Left ventricle myocardium inferior (tissue), 1 donor: ENCODE measurements at regions not wholly inside any gene's neighbourhood (a gene's known extent, or its start where the extent isn't known, plus 50 kb on each side); places are given as distances from the start of the nearest gene placed in this dataset.

Source experiments
- DNase-seq: peaks from one replicate; pipeline ENCODE4 v3.0.0-alpha.2; 2020
- H3K27ac ChIP-seq: fragments of 200-600 bp; replicated peaks from 2 replicates; pipeline ENCODE4 v1.8.0; 2021
- H3K27me3 ChIP-seq: fragments of 200-600 bp; 2 replicates; pipeline ENCODE4 v1.8.0; 2021; ENCODE audit warnings: low read depth
- H3K36me3 ChIP-seq: fragments of 200-600 bp; 2 replicates; pipeline ENCODE4 v1.8.0; 2021
- H3K4me1 ChIP-seq: fragments of 200-600 bp; 2 replicates; pipeline ENCODE4 v1.8.0; 2021
- H3K4me3 ChIP-seq: fragments of 200-600 bp; 2 replicates; pipeline ENCODE4 v1.8.0; 2021; ENCODE audit warnings: mild to moderate bottlenecking, moderate library complexity
- H3K9me3 ChIP-seq: fragments of 200-600 bp; replicated peaks from 2 replicates; pipeline ENCODE4 v1.8.0; 2021
- CTCF ChIP-seq: fragments of 200-600 bp; IDR thresholded peaks from 2 replicates; pipeline ENCODE4 v1.8.0; 2021; ENCODE audit warnings: antibody characterized with exemption, mild to moderate bottlenecking, borderline replicate concordance
- intact Hi-C: fragments of 100-400 bp; cut with micrococcal nuclease; formaldehyde crosslinking; loops from one replicate; pipeline ENCODE4 v1.11.0; 2022
- donor health status: DM: no; HTN: yes; CAD: no; lungs with severe emphysema.

- Histone ChIP-seq H3K27me3 (peaks cover 80% of the 10 kb centered on the region), H3K36me3 (no peaks in the 10 kb centered on the region), H3K4me3 (no peak overlapping the region), H3K4me1 (no peaks in the 10 kb centered on the region), H3K9me3 (no peaks in the 10 kb centered on the region), H3K27ac (no peak overlapping the region)
- no peak for DNase-seq
- intact Hi-C loops = no loop called here
- TF ChIP-seq CTCF = no peak
These were observed 72.3 kb upstream of the UQCRFS1 start for GRCh38 chr19:29285187-29285687.

- DNase-seq = no peak
- no peaks in the 10 kb centered on the region for H3K4me1 ChIP-seq
- no peaks in the 10 kb centered on the region for H3K9me3 ChIP-seq
- H3K27ac ChIP-seq = no peak overlapping the region
- no peak overlapping the region for H3K4me3 ChIP-seq
- H3K27me3 ChIP-seq = peaks cover 77% of the 10 kb centered on the region
- intact Hi-C loops = no loop called here
- peak; percentile 15 for TF ChIP-seq CTCF
- no peaks in the 10 kb centered on the region for H3K36me3 ChIP-seq
These were observed 72.9 kb upstream of the UQCRFS1 start for GRCh38 chr19:29285878-29286277.

DNA sequence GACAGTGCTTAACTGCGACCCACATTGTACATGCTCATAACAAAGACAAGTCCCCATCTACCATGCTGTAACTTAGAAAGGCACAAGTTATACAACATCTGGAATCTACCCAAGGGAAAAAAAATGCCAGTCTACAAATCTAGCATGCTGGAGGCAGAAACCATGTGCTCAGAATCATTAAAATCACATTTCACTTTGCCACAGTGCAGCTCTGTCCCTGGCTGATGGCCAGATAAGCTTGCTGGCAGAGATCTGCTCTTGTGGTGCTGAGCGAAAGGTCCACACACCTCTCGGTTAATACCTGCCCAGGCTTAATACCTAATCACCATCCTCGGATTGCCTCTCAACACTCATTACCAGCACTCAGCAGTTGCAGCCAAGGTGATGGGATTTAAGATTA, 74.1 kb upstream of the UQCRFS1 start:
- H3K4me1 ChIP-seq = no peaks in the 10 kb centered on the region
- no peak for TF ChIP-seq CTCF
- H3K4me3 ChIP-seq = no peak overlapping the region
- no peaks in the 10 kb centered on the region for H3K9me3 ChIP-seq
- H3K36me3 ChIP-seq = no peaks in the 10 kb centered on the region
- H3K27me3 ChIP-seq = peaks cover 82% of the 10 kb centered on the region
- DNase-seq = no peak
- intact Hi-C loops = no loop called here
- H3K27ac ChIP-seq = no peak overlapping the region

DNA sequence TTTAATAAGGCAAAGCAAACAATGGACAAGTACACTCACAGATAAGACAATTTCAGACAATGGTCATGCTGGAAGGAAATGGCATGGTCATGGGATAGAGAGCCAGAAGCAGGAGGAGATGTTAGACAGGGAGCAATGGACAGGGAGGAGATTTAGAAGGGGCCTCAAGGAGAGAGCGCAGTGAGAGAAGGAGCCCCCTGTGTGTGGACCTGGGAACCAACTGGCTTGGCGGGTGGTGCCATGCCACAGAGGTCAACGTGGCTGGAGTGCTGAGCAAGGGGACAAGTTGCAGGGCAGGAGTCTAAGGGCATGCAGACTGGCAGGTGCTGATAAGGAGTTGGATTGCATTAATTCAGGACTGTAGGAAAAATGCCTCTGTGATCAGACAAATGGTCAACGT, 75.3 kb upstream of the UQCRFS1 start:
- Histone ChIP-seq H3K4me1 (no peaks in the 10 kb centered on the region), H3K27ac (no peak overlapping the region), H3K27me3 (peaks cover 84% of the 10 kb centered on the region), H3K36me3 (no peaks in the 10 kb centered on the region), H3K9me3 (no peaks in the 10 kb centered on the region), H3K4me3 (no peak overlapping the region)
- intact Hi-C loops = no loop called here
- no peak for TF ChIP-seq CTCF
- DNase-seq = no peak

GRCh38 chr19:29289020-29289419, 76.1 kb upstream of the UQCRFS1 start:
- DNase-seq = no peak
- Histone ChIP-seq H3K27ac (no peak overlapping the region), H3K36me3 (no peaks in the 10 kb centered on the region), H3K27me3 (peaks cover 81% of the 10 kb centered on the region), H3K4me3 (no peak overlapping the region), H3K9me3 (no peaks in the 10 kb centered on the region), H3K4me1 (no peaks in the 10 kb centered on the region)
- intact Hi-C loops = no loop called here
- no peak for TF ChIP-seq CTCF

- H3K9me3 ChIP-seq = no peaks in the 10 kb centered on the region
- H3K4me1 ChIP-seq = no peaks in the 10 kb centered on the region
- intact Hi-C loops = no loop called here
- no peak for DNase-seq
- no peak overlapping the region for H3K27ac ChIP-seq
- no peak overlapping the region for H3K4me3 ChIP-seq
- TF ChIP-seq CTCF = no peak
- H3K36me3 ChIP-seq = no peaks in the 10 kb centered on the region
- H3K27me3 ChIP-seq = peaks cover 77% of the 10 kb centered on the region
These were observed 77.9 kb upstream of the UQCRFS1 start for GRCh38 chr19:29290853-29291252.
